Common myeloid progenitor, CD34-positive (primary cell): ENCODE measurements at regions not wholly inside any gene's neighbourhood (a gene's known extent, or its start where the extent isn't known, plus 50 kb on each side); places are given as distances from the start of the nearest gene placed in this dataset.
A peak's percentile ranks its signal among the peaks of the same experiment; 100 is the strongest.

Source experiments
- CTCF ChIA-PET: fragments of 350-600 bp; sonication (Branson Sonifier 250); formaldehyde crosslinking; loops from one replicate; lab custom pipeline; 2021; ENCODE audit warnings: antibody characterized with exemption; lab: Charles Lee
- POLR2A ChIA-PET: fragments of 350-600 bp; sonication (Branson Sonifier 250); formaldehyde crosslinking; loops from one replicate; lab custom pipeline; 2021; ENCODE audit warnings: antibody characterized with exemption; lab: Charles Lee
- DNase-seq, 3 donors: peaks; one replicate each; pipeline versions ENCODE4 v3.0.0 to v3.0.0-alpha.2; 2013
- H3K27ac ChIP-seq, 2 experiments: 1 replicate in 1 of 2; 2 replicates in 1 of 2; pipeline ENCODE4 v1.7.0; 2013; ENCODE audit warnings: inconsistent platforms in 2 of 2, low read length in 2 of 2, mild to moderate bottlenecking in 2 of 2, low read depth in 1 of 2, moderate library complexity in 1 of 2; ENCODE audit not compliant: severe bottlenecking in 2 of 2, insufficient read depth in 1 of 2, poor library complexity in 1 of 2
- H3K27me3 ChIP-seq, 5 experiments: replicated peaks in 2 of 5; 1 replicate in 3 of 5; 2 replicates in 2 of 5; pipeline versions ENCODE4 v1.6.1 to v1.7.0; 2013; ENCODE audit warnings: low read length in 4 of 5, mild to moderate bottlenecking in 2 of 5, moderate library complexity in 2 of 5, inconsistent platforms in 1 of 5; ENCODE audit not compliant: insufficient read depth in 5 of 5, control insufficient read depth in 4 of 5
- H3K36me3 ChIP-seq, 4 experiments: 1 replicate in 2 of 4; 2 replicates in 2 of 4; pipeline versions ENCODE4 v1.6.1 to v1.7.0; 2013; ENCODE audit warnings: low read length in 3 of 4, control low read depth in 1 of 4, mild to moderate bottlenecking in 1 of 4; ENCODE audit not compliant: control insufficient read depth in 4 of 4, insufficient read depth in 4 of 4
- H3K4me1 ChIP-seq, 4 experiments: 1 replicate in 3 of 4; 2 replicates in 1 of 4; pipeline versions ENCODE4 v1.6.1 to v1.7.1; 2013; ENCODE audit warnings: low read length in 3 of 4, mild to moderate bottlenecking in 3 of 4, control low read depth in 1 of 4, inconsistent platforms in 1 of 4, moderate library complexity in 1 of 4; ENCODE audit not compliant: control insufficient read depth in 4 of 4, insufficient read depth in 4 of 4; ENCODE audit errors: control extremely low read depth in 1 of 4
- H3K4me3 ChIP-seq, 7 experiments: 1 replicate in 4 of 7; 2 replicates in 3 of 7; pipeline versions ENCODE4 v1.5.1 to v1.7.0; 2013; ENCODE audit warnings: mild to moderate bottlenecking in 7 of 7, low read length in 6 of 7, moderate library complexity in 6 of 7, inconsistent platforms in 2 of 7, low read depth in 2 of 7, control low read depth in 1 of 7; ENCODE audit not compliant: insufficient read depth in 4 of 7, control insufficient read depth in 1 of 7; ENCODE audit errors: extremely low read depth in 1 of 7
- H3K9me3 ChIP-seq, 5 experiments: 1 replicate in 4 of 5; 2 replicates in 1 of 5; pipeline versions ENCODE4 v1.6.1 to v1.7.1; 2013; ENCODE audit warnings: low read length in 4 of 5, mild to moderate bottlenecking in 2 of 5, inconsistent platforms in 1 of 5, low read depth in 1 of 5, moderate library complexity in 1 of 5; ENCODE audit not compliant: control insufficient read depth in 4 of 5, insufficient read depth in 2 of 5; ENCODE audit errors: control extremely low read depth in 1 of 5
- WGBS: methylation state at CpG from one replicate; pipeline ENCODE4 v1.1.5; 2013; ENCODE audit not compliant: insufficient coverage; 5-methylcytosine and 5-hydroxymethylcytosine counted together

- no peak overlapping the region for H3K4me3 ChIP-seq
- WGBS = 94% methylated on average over 3 of the region's 3 CpGs
- peaks cover 0 to 3% (median 0%) of the 10 kb centered on the region in 5 experiments for H3K27me3 ChIP-seq
- CTCF ChIA-PET = no interaction called here
- no peaks in the 10 kb centered on the region for H3K9me3 ChIP-seq
- POLR2A ChIA-PET = no interaction called here
- no peaks in the 10 kb centered on the region for H3K4me1 ChIP-seq
- DNase-seq = no peak
- no peak overlapping the region for H3K27ac ChIP-seq
- no peaks in the 10 kb centered on the region for H3K36me3 ChIP-seq
These were observed 137.3 kb upstream of the CES5A start for GRCh38 chr16:56012482-56012811.

- no peak overlapping the region for H3K27ac ChIP-seq
- WGBS = no CpG with 5 or more reads among the region's 3 CpGs
- H3K36me3 ChIP-seq = no peaks in the 10 kb centered on the region
- no peak overlapping the region for H3K4me3 ChIP-seq
- H3K27me3 ChIP-seq = peaks cover 0 to 3% (median 0%) of the 10 kb centered on the region in 5 experiments
- no peak for DNase-seq
- POLR2A ChIA-PET = no interaction called here
- CTCF ChIA-PET = no interaction called here
- no peaks in the 10 kb centered on the region for H3K4me1 ChIP-seq
- no peaks in the 10 kb centered on the region for H3K9me3 ChIP-seq
These were observed 136.8 kb upstream of the CES5A start for GRCh38 chr16:56011808-56012481.

- H3K27ac ChIP-seq = no peak overlapping the region
- POLR2A ChIA-PET = no interaction called here
- DNase-seq = no peak
- no peak overlapping the region for H3K4me3 ChIP-seq
- CTCF ChIA-PET = interaction anchor here (1.2 kb wide), 1 partner anchor 21 kb away, joined by 3 read pairs; no protein-coding TSS in a partner anchor
- H3K9me3 ChIP-seq = no peaks in the 10 kb centered on the region
- H3K27me3 ChIP-seq = peaks cover 0 to 3% (median 0%) of the 10 kb centered on the region in 5 experiments
- no peaks in the 10 kb centered on the region for H3K36me3 ChIP-seq
- WGBS = no CpG with 5 or more reads among the region's 1 CpG
- H3K4me1 ChIP-seq = no peaks in the 10 kb centered on the region
These were observed 130.8 kb upstream of the CES5A start for GRCh38 chr16:56005958-56006357.

- POLR2A ChIA-PET = no interaction called here
- CTCF ChIA-PET = no interaction called here
- Histone ChIP-seq H3K4me3 (no peak overlapping the region), H3K36me3 (no peaks in the 10 kb centered on the region), H3K9me3 (peaks cover 0 to 13% (median 0%) of the 10 kb centered on the region in 5 experiments), H3K27me3 (no peaks in the 10 kb centered on the region), H3K4me1 (no peaks in the 10 kb centered on the region), H3K27ac (no peak overlapping the region)
- DNase-seq = no peak
- WGBS = no CpG with 5 or more reads among the region's 1 CpG
These were observed 124.5 kb upstream of the CES5A start for GRCh38 chr16:55999683-56000082.

- H3K4me3 ChIP-seq = no peak overlapping the region
- no peaks in the 10 kb centered on the region for H3K27me3 ChIP-seq
- no peak overlapping the region for H3K27ac ChIP-seq
- peaks cover 0 to 4% (median 0%) of the 10 kb centered on the region in 5 experiments for H3K9me3 ChIP-seq
- POLR2A ChIA-PET = no interaction called here
- WGBS = 100% methylated on average over 1 of the region's 3 CpGs
- no peaks in the 10 kb centered on the region for H3K4me1 ChIP-seq
- DNase-seq = no peak
- no peaks in the 10 kb centered on the region for H3K36me3 ChIP-seq
- CTCF ChIA-PET = no interaction called here
These were observed 117.9 kb upstream of the CES5A start for GRCh38 chr16:55993088-55993487.

- Histone ChIP-seq H3K27me3 (no peaks in the 10 kb centered on the region), H3K4me1 (no peaks in the 10 kb centered on the region), H3K36me3 (no peaks in the 10 kb centered on the region), H3K4me3 (no peak overlapping the region), H3K9me3 (peaks cover 0 to 3% (median 0%) of the 10 kb centered on the region in 5 experiments), H3K27ac (no peak overlapping the region)
- CTCF ChIA-PET = no interaction called here
- DNase-seq = no peak
- POLR2A ChIA-PET = no interaction called here
- WGBS = 63% methylated on average over 1 of the region's 1 CpG
These were observed 117.4 kb upstream of the CES5A start for GRCh38 chr16:55992551-55992950.

- H3K36me3 ChIP-seq = no peaks in the 10 kb centered on the region
- POLR2A ChIA-PET = no interaction called here
- H3K27ac ChIP-seq = no peak overlapping the region
- H3K27me3 ChIP-seq = no peaks in the 10 kb centered on the region
- H3K9me3 ChIP-seq = peaks cover 0 to 3% (median 0%) of the 10 kb centered on the region in 5 experiments
- no peak overlapping the region for H3K4me3 ChIP-seq
- peak in 1 of 3 donors; percentile 1 for DNase-seq
- CTCF ChIA-PET = no interaction called here
- WGBS = no CpG with 5 or more reads among the region's 2 CpGs
- no peaks in the 10 kb centered on the region for H3K4me1 ChIP-seq
These were observed 116.7 kb upstream of the CES5A start for GRCh38 chr16:55991843-55992242.
